ENCODE measurements at regions not wholly inside any gene's neighbourhood (a gene's known extent, or its start where the extent isn't known, plus 50 kb on each side); places are given as distances from the start of the nearest gene placed in this dataset.
"Not testable (repeated sequence)": the region's sequence is repeated elsewhere in the genome, so short reads cannot be mapped to it uniquely, and the experiment has no call there.

DNA sequence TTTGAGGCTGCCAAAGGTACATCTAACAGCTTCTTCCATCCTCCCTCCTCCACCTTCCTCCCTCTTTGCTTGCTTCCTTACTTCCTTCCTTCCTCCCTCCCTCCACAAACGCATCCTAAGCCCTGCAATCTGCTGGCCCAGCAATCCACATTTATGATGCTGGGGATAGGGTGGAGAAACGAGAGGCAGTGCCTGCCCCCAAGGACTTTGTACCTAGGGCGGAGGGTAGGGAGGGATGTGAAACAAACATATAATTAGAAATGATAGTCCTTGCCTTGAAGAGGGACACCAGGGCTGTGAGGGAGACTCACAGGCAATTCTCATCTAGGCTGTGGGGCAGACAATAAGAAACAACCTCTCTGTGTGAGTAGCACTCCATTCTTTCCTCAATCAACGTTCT, 188.3 kb downstream of the ANKRD30B start:
- no peak for DNase-seq (ENCODE audit: low read depth in 2 of 2)

DNA sequence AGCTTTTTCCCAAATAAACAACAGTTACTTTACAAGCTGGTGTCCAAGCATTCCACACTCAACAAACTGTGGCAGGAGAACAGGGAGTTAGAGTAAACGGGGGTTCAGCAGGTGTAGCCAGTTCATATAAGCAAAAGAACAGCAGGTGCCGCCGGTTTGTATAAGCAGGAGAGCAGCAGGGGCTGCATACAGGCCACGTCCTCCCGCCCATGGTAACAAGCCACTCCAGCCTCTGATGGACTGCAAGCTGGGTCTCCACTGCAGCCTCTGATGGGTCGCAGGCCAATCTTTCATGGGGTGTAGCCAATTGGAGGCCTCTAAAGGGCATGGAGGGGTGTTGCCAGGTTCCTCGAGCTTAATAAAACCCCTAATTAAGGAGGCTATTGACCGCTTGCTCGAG, 189.3 kb downstream of the ANKRD30B start:
- DNase-seq (ENCODE audit: low read depth in 2 of 2), result no peak

DNA sequence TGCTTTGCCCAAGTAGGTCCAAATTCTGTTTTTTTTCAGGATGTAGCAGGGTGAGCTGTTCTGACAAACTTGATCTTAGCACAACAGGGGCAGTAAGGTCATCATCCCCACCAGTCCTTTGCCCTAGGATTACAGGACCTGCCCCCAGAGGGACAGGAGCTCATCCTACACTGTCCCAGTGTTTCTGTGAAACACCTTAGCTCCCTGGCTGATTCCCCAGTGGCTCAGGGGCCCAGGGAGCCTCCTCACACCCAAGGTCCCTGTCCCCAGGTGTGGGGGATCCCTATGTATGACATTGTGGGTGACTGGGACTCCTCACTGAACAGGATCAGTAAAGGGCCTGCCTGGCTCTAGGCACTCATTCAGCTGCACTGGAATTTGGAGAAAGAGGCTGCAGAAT, 191.2 kb downstream of the ANKRD30B start:
- DNase-seq (ENCODE audit: low read depth in 2 of 2), result no peak

DNA sequence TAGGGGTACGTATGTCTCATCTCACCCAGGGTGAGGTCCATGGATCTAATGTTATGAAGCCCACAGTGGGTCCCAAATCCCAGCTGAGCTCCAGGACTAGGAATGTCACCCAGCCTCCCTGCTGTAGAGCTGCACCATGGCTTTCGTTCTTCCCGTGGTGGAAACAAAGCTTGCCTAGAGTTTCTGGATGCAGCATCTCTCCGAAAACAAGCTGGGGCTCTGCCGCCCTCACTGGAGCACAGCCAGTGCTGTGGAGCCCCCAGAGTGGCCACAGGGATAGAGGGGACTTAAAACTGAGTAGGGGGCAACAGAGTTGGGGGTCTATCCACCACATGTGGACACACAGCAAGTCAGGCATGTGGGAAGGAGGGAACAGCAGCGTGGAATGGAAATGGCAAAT, 192.1 kb downstream of the ANKRD30B start:
- not testable (repeated sequence) for DNase-seq (ENCODE audit: low read depth in 2 of 2)

DNA sequence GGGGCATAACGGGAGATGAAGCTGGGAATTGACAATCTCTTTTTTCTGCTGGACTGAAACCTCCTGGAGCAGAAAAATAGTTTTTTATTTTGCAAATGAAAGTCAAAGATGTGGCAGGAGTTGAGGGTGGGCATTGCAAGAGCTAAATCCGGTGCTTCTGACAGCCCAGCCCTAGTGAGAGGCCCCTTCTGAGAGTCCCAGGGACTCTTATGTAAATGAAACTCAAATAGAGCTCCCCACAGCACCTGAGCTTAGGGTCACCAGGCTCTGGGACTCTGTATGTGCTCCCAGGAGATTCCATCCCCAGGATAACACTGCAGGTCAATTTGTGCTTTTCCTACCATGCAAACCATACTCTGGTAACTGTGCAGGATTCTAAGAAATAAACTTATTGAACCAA, 192.8 kb downstream of the ANKRD30B start:
- no peak for DNase-seq (ENCODE audit: low read depth in 2 of 2)

DNA sequence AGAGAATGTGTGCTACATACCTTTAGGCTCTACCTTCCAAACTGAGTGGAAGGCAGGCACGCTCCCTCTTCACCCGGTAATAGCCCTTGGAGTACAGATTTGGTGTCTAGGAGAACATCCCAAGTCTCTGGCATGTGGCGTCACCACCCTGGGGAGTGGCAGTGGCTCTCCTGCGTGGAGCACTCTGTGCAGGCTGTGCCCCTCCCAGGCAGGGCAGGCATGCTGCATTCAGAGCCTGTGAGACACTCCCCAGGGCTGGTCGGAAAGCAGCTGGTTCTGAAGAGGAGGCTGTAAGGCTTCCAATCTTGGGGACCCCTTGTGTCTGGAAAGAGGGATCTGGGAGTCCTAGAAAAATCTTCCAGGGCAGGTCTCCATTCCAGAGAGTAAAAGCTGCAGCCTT, 193.3 kb downstream of the ANKRD30B start:
- no peak for DNase-seq (ENCODE audit: low read depth in 2 of 2)

DNA sequence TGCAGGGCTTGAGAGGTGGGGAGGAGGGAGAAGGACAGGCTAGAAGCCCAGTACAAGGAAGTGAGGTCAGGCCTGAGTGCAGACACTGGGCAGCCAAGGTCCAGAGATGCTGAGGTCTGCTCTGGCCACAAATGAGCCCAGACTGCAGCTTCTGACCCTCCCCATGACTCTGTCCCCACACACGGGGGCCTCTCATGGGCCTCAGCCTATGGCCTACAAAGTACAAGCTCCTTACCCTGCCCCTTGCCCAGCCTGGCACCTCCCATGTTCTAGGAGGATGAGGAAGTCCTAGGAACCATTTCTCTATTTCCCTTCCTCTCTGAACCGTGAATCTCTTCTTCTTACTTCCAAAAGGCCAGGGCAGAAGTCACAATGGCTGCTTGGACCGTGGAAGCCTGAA, 193.8 kb downstream of the ANKRD30B start:
- DNase-seq (ENCODE audit: low read depth in 2 of 2), result no peak

DNA sequence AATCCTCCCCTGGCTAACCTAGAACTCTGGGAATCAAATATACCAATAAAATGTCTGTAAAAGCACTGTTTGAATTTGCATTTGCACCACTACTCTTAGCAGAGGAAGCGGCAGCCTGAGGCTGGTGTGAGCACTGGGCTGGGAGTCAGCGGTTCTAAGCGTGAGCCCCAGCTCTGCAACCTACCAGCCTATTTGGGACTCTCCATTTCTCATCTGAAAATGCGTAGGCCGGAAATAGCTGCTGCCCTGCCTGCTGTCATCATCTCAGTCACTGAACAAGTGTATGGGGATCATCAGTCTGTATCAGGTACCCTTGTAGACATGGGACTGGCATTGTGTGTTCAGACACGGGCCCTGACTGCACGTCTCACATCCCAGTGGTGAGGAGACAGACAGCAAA, 194.3 kb downstream of the ANKRD30B start:
- no peak for DNase-seq (ENCODE audit: low read depth in 2 of 2)

DNA sequence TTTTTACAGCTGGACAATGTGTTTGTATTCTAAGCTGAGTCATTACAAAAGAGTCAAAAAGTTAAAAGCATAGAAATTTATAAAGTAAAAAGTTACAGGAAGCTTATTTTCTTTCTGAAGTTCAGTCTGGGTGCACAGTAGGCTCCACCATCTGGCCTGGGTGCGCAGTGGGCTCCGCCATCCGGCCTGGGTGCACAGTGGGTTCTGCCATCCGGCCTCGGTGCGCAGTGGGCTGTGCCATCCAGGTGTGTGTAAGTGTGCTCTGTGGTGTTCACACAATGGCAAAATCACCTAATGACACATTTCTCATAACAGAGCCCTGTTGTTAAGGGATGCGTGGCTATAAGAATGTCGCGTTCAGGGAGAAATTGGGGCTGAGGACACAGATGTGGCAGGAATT, 195.5 kb downstream of the ANKRD30B start:
- DNase-seq (ENCODE audit: low read depth in 2 of 2), result no peak

DNA sequence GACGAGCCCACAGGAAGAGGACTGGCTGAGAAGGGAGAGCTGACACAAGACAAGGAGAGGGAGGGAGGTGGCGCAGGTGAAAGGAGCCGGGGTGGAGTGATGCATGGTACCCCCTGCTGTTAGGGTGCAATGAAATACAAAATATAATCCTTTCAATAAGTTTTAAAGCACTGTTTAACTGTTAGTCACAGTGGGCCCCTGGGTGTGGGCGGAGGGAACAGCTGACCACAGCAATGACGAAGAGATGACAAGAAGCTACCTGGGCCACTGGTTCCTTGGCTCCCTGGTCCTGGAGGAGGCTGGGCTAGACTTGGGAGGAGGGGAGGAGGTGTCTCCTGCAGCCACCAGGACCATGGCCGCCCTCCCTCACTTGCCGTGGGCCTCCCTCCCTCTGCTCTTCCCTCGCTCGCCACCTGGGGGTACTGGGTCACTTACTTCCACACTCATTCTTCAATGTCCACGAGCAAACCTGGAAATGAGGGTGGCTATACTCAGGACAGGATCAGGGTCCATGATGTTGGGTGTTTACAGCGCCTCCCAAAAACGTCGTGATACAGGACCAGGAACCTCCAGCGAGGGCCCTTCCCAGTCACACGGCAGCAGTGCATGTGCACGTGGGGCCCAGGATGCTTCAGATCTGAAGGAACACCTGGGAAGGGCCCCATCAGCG, 196.1 kb downstream of the ANKRD30B start:
- DNase-seq (ENCODE audit: low read depth in 2 of 2), result no peak

DNA sequence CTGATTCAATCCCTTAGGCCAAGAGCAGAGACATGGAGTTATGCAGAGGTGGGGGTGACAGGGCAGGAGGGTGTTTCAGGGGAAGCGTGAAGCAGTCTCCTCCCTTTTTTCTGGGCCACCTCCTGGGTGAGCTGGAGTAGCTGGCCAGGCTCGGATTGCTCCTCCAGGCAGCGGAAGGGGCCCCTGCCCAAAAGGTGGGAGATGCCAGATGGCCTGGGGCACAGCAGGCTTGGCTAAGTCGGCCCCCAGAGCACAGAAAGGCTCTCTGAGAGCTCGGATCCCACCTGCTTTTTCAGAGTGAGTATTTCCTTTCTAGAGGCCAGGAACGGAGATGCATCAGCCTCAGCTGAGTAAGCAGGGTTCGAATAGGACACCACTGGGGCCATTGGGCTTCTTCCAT, 196.9 kb downstream of the ANKRD30B start:
- DNase-seq (ENCODE audit: low read depth in 2 of 2), result no peak

DNA sequence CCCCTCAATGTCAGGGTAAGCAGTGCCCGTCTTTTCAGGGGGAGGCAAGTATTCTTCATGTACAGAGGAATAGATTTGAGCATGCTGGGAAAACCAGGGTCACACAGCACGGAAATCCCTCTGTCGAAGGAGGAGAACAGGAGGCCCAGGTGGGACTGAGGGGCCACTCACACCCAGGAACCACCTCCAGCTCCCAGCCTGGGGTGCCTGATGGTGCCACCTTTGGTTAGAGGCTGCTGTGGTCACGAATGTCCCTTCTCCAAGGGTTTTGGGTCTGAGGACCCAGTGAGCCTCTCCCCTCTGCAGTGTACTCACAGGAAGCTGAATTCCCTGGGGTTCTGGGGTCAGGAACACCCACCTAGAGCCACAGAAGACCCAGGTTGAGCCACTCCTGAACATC, 197.3 kb downstream of the ANKRD30B start:
- DNase-seq (ENCODE audit: low read depth in 2 of 2), result no peak

DNA sequence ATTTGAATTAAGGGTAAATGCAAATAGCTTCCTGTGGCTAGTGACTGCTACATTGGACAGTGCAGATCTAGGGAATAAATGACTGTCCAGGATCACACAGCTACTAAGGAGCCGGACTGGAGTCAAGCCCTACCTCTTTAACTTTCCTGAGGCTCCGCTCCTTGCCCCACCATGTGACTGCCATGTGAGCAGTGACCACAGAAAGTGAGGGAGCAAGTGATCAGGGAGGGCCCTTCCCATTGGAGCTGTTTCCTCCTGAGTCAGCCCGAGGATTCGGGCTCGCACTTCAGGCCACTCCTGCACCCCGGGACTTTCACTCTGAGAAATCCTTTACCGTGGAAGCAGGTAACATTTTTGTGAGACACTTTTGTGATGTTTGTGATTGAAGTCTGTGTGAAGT, 198.0 kb downstream of the ANKRD30B start:
- no peak for DNase-seq (ENCODE audit: low read depth in 2 of 2)

DNA sequence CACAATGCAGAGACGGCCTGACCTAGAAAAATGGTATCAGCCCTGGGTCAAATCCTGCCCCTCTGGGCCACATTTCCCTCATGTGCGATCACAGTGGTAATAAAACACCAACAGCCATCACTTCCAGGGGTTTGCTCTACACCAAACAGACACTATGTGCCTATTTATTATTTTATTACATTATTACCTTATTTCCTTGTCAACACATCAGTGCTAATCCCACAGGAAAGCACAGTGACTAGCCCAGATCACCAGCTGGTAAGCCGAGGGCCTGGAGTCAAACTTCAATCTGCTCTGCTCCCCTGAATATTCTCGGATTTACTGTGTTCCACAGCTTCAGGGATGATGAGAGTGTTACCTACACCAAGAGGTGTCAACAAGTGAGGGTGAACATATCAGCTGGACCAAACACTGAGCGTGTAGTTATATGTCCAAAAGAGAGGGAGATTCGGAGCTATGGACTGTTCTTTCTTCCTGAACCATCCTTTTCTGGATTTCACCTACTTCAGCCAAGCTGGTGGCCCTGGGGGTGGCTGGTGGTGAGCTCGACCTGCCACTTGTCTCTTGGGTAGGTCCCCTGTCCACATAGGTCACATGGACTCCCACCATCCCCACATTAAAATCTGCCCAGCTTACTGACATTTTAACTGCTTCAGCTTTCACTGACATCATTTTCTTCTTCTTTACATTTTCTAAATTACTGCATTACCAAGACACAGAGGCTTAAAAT, 198.9 kb downstream of the ANKRD30B start:
- DNase-seq (ENCODE audit: low read depth in 2 of 2), result not testable (repeated sequence)

DNA sequence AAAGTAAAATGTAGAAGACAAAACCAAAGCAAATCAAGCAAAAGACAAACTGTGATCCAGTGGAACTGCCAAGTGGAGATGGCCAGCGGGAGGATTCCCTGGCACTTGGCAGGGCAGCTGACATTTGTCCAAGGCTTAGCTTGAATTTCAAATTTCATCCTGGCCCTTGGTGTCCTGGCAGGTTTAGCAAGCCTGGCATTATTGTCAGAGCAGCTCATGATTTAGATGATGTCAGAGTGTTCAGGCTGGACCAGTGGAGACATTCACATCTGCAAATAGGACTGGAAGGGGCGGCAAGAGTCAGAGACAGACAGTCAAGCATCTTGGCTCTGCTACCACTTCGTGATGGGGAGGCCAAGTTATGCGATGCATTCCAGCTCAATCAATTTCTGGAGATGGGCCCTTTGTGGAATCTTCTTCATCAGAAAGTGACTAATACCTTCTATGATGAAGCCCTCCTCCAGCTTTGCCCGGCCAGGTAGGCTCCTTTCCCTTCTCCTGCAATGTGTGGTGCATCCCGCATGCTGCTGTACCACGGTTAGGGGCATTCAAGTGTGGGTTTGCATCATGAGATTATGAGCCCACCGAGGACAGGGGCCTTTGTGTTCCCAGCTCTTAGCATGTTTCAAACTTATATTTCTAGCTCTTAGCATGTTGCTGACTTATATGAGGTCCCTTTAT, 199.7 kb downstream of the ANKRD30B start:
- DNase-seq (ENCODE audit: low read depth in 2 of 2), result no peak

DNA sequence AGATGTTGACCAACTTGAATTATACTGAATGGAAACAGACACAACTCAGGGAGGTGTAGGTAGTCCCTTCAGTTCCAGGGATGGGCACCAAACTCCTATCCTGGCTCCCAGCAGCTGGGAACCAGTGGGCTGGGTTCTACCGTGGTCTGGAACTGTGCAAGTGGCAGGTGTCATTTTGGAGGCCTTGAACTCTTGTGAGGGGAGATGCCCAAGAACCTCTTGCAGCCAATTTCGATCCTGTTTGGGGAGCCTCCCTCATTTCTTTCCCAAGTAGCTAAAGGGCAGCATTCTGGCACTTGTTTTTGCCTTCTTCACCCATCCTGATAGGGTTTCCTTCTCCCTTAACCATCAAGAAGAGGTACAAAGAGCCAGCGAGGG, 200.2 kb downstream of the ANKRD30B start:
- DNase-seq (ENCODE audit: low read depth in 2 of 2), result no peak

DNA sequence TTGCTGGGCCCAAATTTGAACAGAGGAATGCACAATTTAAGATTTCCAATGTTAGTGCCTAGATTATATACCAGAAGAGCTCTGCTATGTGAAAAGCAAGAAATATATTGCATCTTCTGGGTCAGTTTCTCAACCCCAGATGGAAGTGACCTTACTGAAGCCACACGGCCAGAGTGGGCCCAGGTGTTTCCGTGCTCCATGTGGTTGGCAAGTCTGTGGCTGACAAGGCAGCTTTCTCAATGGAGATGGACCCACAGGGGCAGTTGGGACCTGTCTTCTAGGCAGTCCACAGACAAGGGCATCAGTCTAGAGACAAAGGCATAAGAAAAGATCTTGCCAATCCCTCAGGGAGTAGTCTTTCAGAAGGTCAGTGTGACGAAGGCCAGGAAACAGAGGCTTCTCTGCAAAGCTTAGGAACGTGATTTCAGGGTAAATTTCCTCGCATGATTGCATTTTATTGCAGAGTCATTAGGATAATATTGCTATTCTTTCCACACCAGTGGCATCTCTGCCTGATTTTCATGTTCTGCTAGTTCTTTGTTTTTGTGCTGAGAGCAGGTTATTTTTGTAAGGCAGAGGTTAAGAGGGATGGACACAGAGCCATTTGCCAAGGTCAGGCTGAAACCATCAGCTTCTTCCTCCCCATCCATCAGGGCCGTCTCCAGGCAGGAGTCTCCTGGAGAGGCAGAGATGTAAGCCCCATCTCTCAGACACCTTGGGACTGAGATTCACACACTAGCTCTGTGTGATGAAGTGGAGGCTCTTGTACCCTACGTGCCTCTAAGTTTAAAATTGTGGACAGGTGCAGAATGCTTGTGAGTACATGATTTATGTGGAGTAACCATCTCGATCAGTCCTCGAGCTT, 202.1 kb downstream of the ANKRD30B start:
- DNase-seq (ENCODE audit: low read depth in 2 of 2), result no peak

DNA sequence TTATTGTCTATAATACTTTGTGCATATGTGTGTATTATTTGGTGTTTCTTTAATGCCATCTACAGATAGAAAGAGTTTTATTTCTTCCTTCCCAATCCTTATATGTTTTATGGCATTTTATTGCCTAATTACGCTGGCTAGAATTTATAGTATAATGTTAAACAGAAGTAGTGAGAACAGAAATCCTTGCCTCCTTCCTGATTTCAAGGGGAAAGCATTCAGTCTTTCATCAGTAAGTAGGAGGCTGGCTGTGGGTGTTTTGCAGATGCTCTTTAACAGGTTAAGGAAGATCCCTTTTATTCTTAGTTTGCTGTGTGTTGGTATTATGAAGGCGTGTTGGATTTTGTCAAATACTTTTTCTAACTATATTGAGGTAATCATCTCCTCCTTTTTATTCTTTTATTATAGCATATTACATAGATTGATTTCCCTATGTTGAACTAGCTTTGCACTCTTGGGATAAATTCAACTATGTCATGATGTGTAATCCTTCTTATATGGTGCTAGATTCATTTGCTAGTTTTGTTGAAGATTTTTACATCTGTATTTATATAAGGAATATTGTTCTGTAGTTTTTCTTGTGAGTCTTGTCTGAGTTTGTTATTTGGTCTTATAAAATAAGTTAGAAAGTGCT, 204.6 kb downstream of the ANKRD30B start:
- DNase-seq (ENCODE audit: low read depth in 2 of 2), result not testable (repeated sequence)

DNA sequence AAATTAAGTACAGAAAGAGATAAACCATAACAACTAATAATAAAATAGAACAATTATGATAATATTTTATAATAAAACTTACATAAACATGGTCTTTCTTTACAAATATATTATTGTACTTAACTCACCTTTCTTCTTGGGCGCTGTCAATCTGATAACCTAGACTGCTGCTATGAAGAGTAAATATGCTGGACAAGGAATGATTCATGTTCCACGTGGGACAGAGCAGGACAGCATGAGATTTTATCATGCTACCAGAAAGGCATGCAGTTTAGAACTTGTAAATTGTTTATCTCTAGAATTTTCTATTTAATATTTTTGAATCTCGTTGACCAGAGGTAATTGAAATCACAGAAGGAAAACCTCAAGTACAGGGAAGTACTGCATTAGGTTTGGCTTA, 210.7 kb downstream of the ANKRD30B start:
- DNase-seq (ENCODE audit: low read depth in 2 of 2), result no peak

DNA sequence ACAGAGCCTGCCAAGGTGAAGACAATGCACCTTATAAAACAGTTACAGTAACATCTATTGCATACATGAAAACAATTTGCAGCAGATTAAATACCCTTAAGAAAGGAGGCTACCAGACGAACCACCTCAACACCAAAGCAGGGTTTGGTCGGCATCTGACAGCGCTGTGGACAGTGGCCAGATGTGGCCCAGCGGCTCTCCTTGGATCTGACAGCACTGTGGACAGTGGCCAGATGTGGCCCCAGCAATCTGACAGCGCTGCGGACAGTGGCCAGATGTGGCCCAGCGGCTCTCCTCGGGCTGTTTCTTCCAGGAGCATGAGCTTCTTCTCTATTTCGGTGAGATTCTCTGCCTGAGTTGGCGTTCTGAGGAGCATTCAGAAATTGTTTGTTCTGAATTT, 211.6 kb downstream of the ANKRD30B start:
- DNase-seq (ENCODE audit: low read depth in 2 of 2), result no peak

DNA sequence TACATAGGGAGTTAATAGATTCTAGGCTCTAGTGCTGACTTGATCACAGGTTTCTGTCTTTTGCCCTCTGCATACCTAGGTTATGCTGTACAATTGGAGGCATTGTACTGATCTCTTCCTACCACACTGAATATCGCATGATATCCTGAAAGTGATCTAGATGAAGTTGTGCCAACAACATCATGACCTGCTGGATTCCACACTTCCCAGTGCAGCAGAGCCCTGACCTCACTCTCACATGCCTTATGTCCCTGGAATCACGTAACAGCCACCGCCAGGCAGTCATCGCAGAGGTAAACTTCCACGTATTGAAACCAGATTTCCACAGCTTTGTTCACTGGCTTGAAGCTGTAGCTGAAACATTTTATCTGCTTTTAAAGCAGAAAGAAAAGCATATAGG, 214.0 kb downstream of the ANKRD30B start:
- no peak for DNase-seq (ENCODE audit: low read depth in 2 of 2)

DNA sequence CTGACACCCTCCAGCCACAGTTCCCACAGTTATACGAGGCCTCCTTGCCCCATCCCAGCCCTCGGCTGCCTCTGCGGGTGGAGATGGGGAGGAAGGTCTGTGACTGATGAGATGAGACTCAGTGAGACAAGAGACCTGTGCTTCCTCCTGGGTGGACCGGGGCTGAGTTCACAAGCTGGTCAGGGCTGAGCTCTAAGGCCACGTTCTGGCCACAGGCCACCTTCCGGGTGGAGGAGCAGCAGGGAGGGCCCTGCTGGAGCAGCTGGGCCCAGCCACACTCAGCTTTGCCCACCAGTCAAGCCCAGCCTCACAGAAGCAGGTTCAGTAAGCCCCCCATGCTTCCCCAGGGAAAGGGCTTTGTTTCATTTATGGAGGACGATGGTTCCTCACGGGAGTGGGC, 214.7 kb downstream of the ANKRD30B start:
- DNase-seq (ENCODE audit: low read depth in 2 of 2), result no peak

Data from stimulated activated CD4-positive, alpha-beta T cell treated with anti-CD3 and anti-CD28 coated beads, Interleukin-12 subunit alpha, Interleukin-12 subunit beta, amount 100 ng/mL, for 24 hours (primary cell).